Suppressor macrophage (primary cell): ENCODE measurements at regions not wholly inside any gene's neighbourhood (a gene's known extent, or its start where the extent isn't known, plus 50 kb on each side); places are given as distances from the start of the nearest gene placed in this dataset.
"Not testable (repeated sequence)": the region's sequence is repeated elsewhere in the genome, so short reads cannot be mapped to it uniquely, and the experiment has no call there.

Experiments used
- DNase-seq, 4 experiments: peaks; one replicate each; pipeline ENCODE4 v3.0.0-alpha.2; 2020 to 2022

GRCh38 chr12:28023156-28023887 lies 50.8 kb upstream of the PTHLH start:
- DNase-seq, result no peak

DNA sequence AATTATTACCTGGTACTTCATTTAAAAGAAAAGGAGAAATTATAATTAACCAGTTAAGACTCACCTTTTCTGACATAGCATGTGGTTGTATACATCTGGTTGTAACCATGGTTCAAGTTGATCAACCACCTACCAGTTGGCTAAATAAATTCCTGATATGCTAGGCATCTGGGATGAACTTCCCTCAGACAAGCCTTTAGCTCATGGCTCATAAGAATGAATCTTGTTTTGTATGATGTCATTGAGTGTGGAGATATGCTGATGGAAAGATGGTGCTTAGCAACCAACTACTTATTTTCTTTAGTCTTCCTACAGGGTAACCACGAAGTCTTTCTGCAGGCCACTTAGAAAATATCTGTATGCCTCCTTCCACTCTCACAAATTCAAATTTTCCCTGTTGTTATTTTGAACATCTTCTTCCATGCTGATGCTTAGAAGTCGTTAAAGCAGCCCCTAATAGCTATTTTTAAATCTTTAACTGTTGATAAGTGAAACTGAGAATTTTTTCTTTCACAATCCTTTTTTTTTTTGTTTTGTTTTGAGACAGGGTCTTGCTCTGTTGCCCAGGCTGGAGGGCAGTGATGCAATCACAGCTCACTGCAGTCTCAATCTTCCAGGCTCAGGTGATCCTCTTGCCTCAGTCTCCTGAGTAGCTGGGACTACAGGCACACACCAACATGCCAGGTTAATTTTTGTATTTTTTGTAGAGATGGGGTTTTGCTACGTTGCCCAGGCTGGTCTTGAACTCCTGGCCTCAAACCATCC lies 51.9 kb upstream of the PTHLH start:
- DNase-seq, result no peak

- DNase-seq, result no peak
Measured at GRCh38 chr12:28025821-28026505, 53.4 kb upstream of the PTHLH start.

- DNase-seq, result no peak
Measured at GRCh38 chr12:28026701-28027100, 54.2 kb upstream of the PTHLH start.

DNA sequence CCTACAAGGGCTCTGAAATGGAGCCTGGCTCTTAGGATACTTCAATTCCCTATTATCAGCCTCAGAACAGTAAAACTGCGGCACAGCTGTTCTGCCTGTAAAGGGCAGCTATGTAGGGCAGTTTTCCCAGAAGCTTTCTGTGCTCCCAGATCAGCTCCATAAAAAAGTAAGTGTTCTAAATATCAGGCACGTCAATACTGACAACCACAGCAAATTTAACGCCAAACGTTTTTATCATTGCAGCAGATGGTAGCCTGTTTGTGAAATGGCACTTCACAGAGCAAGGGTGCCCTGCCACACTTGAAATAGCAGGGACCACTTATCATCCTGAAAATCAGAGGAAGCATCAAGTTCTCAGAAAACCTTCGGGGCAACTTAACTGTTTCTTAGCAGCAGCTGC lies 54.8 kb upstream of the PTHLH start:
- DNase-seq, result no peak

DNA sequence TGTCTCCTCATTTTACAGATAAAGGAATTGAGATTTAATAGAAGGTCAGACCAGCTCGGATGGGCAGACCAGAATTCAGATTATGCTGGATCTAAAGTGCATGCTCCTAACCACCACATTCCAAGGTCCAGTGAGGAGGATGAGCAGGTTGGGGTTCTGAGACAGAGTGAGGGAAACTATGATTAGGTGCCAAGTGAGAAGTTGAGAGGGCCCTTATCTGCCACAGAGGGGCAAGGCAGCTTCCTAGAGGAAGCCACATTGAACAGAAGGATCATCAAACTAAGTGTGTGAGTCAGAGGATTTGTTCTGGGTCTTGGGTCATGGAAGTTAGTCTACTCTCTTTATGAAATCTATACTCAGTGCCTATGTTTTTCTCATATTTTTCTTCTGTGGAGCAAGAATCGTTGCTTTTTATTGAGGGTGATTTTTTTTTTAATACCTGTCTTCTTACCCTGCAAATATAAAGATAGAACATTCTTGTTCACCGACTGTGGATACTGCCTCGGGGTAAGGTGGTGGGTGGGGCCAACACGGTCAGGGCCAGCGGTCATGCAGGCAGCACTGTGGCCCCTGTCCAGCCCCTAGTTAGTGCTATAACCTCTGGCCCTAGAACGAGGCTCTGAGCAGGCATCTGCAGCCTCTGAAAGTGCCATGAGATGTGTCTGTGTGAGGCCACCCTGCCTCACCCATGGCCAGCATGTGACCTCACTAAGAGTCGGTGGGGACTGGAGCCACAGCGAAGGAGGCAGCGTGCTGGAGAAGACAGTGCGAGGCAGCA lies 55.6 kb upstream of the PTHLH start:
- DNase-seq, result no peak

- no peak for DNase-seq
Measured at GRCh38 chr12:28032811-28033537, 60.4 kb upstream of the PTHLH start.

DNA sequence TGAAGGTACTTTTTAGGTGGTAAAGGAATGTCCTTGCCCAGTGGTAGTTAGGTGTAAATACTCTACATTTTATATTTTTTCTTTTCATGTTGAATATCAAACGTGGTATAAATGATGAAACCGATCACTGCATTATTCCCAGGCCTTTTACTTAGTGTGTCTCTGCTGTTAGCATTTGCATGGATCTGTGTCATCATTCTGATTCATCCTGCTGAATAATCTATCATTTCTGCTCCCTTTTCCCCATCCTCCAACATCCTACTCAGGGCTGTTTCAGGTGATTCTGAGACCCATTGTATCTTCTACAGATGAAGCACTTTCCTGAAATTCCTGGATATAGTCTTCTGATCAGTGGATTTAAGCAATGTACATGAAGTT lies 61.0 kb upstream of the PTHLH start:
- no peak for DNase-seq

GRCh38 chr12:28034271-28034670 lies 61.7 kb upstream of the PTHLH start:
- DNase-seq, result no peak

DNA sequence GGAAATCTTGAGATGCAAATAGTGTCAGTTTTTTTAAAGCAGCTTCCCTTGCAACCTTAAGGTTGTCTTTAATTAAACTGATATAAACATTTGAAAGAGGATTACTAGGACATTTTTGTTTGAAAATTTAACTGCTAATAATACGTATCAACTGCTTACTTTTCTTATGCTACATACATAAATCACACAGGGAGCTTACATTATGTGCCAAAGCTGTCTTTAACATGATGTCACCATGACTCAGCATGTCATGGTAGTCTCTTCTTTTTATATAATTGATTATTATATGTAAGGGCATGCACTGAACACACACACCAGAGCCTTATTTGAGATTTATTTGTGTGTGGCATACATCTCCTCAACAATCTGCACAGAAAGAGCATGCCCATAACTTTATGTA lies 63.0 kb upstream of the PTHLH start:
- DNase-seq, result no peak

DNA sequence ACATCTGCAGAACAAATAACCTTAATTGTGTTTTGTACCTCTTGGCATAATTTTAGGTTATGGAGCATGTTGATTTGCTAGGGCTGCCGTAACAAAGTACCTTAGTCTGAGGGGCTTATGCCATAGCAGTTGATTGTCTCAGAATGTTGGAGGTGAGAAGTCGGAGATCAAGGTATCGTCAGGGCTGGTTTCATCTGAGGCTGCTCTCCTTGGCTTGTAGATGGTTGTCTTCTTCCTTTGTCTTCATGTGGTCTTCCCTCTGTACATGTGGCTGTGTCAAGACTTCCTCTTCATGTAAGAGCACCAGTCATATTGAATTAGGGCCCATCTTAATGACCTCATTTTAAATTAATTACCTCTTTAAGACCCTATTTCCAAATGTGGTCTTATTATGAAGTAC lies 64.4 kb upstream of the PTHLH start:
- DNase-seq, result no peak

DNA sequence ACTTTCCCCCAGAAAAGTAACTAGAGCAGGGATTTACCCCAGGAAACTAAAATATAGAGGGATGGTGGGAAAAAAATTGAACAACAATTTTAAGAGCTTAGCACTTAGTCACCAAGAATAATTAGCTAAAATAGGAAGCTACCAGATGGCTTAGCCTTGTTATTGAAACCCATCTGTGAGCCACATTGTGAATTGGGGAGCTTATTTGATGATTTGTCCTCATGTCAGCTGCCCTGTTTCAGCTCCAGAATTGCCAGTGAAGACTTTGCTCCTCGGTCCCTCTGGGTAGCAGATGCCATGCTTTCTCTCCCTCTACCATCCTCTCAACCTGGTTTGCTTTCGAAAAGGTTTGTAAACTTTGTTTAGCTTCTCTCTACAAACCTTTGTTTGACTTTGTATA lies 67.7 kb upstream of the PTHLH start:
- DNase-seq, result no peak

- DNase-seq, result not testable (repeated sequence)
Measured at GRCh38 chr12:28046600-28046999, 74.1 kb upstream of the PTHLH start.

DNA sequence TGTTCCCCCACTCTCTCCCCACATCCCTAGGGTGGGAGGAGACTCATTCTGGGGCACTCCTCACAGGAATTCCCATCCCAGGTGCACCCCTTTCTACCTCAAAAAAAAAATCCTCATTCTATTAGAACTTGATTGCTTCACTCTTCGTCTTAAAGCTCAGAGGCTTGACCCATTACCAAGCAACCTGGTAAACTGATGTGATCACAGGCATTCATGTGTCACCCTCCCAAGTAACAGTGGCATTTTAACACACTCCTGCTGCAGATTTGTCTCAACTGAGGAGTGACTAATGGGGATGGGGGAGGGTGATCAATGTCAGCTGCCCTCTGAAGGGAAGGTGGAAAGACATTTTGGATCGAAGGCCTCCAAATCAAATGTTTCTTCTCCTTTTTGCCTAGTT lies 78.1 kb upstream of the PTHLH start:
- no peak for DNase-seq

DNA sequence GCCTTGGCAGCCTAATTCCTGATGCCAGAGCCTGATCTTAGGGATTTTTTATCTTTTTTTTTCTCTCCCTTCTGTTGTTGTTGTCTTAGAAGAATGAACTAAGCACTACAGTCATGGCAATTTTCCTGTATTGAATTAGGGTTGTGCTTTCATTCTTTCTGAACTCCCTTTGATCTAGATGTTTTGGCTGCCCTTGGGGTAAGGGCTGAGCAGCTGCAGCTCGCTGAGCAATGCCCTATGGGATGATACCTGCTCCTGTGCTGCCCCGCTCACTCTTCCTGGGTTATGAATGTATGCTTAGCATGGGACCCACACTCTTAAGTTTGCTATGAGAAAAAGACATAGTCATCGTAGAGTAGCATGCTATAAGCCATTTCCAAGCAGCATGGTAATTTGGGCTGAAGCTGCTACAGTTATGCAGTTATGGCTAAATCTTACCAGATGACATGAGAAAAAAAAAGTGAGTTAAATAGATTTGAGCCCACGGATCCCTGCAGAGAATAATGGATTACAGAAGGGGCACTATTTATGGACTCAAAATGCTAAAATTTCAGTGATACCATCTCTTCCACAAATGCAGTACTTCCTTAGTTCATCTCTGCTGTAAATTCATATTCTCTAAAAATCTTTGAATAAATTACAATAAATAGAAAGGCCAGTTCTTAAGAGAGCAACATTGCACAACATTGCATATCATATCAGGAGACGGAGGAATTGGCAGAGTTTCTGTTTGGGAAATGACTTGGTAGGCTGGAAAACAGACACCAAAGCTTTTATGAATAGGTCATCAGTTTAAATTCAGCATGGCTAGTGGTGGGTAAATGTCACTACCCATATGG lies 79.2 kb upstream of the PTHLH start:
- DNase-seq, result no peak

- DNase-seq, result no peak
Measured at GRCh38 chr12:28053564-28053963, 81.0 kb upstream of the PTHLH start.

DNA sequence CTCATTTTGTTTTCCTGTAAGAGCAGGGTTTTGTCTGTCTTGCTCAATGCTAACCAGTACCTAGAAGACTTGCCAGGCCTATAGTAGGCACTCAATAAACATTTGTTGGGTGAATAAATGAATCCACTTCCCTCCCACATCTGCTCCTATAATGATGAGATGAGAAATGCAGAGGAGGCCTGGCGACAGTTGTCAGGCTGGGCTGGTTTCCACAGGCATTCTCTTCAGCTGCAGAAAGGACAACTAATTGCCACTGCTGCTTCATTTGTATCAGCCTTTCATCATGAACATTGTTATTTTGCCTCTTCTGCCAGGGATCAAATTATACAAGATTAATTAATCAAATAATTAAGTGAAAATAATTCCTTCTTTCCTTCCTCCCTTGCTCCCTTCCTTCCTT lies 82.0 kb upstream of the PTHLH start:
- DNase-seq, result no peak

DNA sequence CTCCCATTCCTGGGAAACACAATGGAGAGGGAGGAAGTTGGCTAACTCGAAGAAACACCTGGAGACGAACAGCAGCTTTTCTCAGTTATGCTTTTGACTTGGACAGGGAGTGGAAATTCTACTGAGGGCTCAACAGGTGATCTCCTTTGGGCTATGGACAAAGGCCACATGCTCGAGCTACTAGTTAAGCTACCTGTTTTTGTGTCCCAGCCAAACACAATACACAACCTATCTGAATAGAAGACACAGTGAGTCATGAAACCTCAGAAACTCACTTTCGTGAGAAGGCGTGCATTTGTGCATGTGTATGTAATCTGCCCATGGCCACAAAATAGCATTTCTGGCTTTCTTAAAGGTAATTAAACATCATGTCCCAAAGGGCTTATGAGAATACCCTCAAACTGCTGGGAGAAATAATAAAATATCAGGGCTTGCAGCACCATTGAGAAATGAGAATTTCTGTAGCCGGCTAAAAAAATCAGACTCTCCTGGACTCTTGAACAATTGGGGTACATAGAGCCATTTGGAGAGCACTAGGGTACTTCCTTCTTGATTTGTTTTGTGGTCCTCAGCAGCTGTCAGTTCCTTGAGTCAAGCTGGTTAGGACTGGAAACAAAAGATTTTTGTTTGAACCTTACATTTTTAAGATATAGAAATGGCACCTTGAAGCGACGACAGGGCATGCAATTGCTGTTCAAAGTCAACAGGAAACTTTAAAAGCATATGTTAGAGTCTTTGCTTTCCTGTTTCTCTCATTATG lies 85.5 kb upstream of the PTHLH start:
- no peak for DNase-seq

GRCh38 chr12:28059220-28059619 lies 86.7 kb upstream of the PTHLH start:
- no peak for DNase-seq

DNA sequence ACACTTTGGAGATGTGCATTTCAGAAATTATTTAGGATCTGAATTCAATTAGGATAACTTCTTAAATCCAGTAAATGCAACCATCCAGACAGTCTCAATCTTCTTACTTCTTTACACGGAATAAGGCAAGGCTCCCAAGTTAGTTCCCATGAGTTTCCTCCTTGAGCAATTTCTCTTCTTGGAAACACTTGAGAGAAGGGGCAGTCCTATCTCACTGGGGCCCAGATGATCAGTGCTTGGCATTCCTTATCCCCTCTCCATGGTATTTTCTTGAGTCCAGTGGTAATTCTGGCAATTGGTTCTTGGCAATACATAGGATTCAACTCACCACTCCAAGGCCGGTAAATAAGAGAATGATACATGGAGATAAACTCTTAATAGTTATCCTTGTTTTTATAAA lies 87.1 kb upstream of the PTHLH start:
- DNase-seq, result no peak

DNA sequence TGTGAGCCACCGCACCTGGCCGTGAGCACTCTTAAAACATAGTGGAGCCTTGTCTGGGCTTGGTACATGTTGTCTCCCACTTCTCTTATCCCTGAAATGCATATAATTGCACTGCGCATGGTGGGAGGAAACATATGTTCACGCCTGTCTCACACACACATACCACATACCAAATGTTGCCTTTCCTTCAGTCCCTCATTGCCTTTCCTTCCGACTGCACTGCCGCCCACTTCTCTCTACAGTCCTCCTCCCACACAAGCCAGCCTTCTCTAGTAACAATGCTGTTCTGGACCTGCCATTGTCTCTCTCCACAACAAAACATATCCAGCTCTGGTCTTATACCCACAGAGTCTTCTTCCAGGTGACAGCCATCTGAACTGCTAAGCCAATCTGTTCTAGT lies 88.3 kb upstream of the PTHLH start:
- no peak for DNase-seq
